ENCODE measurements at regions not wholly inside any gene's neighbourhood (a gene's known extent, or its start where the extent isn't known, plus 50 kb on each side); places are given as distances from the start of the nearest gene placed in this dataset.
"Not testable (repeated sequence)": the region's sequence is repeated elsewhere in the genome, so short reads cannot be mapped to it uniquely, and the experiment has no call there.

- DNase-seq, result no peak
Observed at GRCh38 chr7:27032839-27033238, 63.0 kb downstream of the HOXA1 start.

GRCh38 chr7:27031289-27032172 lies 64.3 kb downstream of the HOXA1 start:
- DNase-seq, result no peak

DNA sequence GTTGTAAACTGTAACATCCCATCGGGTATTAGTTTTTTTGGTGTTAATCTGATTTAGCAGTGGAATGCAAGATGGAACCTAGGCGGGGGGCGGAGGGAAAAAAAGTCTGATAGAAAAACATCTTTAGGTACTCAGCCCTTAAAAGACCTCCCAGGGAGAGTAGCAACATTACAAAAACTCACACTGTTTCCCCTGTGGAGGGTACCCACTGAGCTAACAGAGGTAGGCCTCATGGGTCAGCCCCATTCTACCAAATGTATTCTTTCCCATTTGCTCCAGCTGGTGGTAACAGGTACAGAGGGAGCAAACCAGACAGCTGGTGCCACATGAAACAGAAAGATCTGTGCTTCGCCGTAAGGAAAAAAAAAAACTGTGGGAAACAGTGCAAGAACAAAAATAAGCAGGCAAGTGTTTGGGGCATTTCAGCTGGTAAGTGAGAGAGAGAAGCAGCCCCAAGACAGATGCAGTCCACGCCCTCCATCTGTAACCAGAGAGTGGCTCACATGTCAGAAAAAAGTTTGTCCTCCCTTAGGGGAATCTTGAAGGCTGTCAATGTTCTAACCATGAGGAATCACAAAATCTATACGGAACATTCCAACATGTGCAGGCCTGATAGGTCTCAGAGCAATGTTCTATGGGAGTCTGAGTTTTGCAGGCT lies 65.3 kb downstream of the HOXA1 start:
- no peak for DNase-seq

DNA sequence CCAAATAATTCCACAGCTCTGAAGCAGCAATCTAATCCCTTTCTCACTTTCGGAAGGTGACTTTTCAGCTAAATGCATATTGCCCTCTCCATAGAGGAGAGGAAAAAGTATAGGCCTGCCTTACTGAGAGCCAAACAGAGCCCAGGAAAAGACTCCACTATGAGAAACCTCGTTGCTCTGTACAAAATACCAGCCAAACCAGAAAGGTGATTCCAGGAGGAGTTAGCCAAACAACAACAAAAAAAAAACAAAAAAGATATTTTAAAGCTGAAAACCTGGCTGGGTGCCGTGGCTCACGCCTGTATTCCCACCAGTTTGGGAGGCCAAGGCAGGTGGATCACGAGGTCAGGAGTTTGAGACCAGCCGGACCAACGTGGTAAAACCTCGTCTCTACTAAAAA lies 70.5 kb downstream of the HOXA1 start:
- DNase-seq, result no peak

DNA sequence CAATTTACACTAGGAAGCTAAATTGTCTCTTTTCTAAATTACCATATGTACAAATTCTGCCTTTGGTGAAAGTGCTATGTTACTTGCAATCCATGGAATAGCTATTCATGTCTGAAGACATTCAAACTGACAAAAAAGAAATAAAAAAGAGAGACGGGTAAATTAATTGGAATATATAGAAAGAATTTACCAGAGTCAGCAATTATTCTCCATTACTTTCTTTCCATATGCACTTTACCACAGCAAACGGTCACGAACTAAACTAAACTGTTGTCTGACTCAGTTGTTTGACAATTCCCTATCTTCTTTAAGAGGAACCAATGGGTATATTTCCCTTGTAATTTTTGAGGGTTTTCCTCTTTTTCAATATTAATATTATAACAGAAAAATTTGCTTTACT lies 85.7 kb downstream of the HOXA1 start:
- DNase-seq, result no peak

GRCh38 chr7:27000496-27000895 lies 95.3 kb downstream of the HOXA1 start:
- no peak for DNase-seq

DNA sequence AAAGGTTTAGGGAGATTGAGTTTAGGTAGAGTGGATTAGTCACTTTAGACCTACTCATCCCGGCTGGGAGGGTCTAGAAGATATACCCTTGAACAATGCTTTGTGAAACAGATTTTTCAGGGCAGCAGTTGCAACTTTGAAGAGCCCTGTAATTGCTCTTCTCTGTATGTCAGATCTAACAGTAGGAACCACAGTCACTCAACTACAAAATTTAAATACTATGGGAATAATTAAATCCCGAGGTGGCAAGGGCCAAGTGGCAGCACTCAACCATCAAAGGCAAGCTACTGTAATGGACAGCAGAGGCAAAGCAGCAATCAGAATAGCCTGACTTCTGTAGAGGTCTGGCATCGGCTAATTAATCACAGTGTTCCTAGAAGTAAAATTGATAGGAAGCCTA lies 97.5 kb downstream of the HOXA1 start:
- DNase-seq, result not testable (repeated sequence)

GRCh38 chr7:26995666-26996065 lies 100.1 kb downstream of the HOXA1 start:
- no peak for DNase-seq

DNA sequence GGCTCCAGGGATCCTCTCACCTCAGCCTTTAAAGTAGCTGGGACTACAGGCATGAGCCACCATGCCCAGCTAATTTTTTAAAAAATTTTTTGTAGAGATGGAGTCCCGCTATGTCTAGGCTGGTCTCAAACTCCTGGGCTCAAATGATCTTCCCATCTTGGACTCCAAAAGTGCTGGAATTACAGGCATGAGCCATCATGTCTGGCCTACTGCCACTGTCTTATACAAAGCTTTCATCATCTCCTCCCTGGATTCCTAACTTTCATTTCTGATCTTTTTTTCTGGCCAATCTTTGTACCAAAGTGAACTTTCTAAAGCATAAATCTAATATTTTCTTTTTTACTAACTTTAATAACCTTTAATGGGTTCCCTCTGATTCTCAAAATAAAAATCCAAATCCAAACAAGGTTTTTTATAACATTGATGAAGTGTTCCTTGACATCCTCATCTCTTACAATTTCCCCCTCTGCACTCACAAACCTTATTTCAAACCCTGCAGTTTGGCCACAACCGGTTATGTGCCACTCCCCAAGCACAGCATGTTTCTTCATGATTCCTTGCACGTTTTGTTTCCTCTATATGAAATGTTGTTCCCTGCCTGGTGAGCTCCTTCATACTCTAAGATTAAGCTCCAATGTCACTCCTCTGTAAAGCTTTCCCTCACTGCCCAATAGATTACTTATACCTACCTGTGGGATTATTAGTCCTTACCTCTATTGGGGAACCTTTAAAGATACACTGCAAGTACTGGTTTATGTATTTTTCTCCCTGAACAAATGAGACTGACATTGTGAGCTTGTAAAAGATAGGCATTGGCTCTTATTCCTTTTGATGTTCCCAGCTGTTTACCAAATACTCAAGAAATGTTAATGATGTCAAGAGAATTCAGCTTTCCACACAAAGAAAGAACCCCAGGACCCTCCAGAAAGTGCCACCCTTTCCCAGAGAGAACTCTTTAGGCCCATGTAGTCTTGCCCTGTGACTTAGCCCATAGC lies 101.7 kb downstream of the HOXA1 start:
- no peak for DNase-seq

GRCh38 chr7:26992670-26993069 lies 103.1 kb downstream of the HOXA1 start:
- DNase-seq, result no peak

- DNase-seq, result no peak
Observed at GRCh38 chr7:26991796-26992195, 104.0 kb downstream of the HOXA1 start.

DNA sequence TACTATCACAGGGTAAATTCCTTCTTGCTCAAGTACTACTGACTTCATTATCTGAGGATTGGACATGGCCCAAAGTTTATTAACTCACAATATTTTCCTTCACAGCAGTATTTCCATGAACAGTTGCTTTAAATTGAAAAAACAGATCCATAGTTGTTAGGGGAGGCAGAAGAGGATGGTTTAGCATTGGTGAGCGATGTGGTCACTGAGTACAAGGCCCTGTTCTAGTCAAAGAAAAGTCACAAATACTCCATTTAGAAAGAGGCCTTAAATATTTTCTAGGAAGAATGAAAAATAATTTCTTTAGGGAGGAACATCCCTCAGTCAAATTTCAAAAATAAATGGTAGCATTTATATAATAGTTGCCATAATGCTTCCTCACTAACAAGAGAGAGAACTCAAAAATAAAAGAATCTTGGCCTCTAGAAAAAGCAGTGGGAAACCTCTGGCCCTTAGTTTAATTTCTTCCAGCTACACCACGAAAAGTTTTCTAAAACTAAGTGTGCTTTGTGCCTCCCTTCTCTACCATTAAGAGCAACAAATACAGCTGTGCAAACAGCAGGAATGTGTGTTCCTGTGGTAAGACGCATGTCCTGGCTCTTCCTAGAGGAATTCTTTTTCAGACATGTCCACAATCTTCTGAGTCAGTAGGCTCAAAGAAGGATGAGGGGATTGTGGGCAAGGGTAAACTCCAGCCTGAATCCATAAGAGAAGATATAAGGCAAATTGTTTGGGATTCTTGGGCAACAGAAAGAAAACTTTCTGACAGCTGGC lies 105.7 kb downstream of the HOXA1 start:
- no peak for DNase-seq

GRCh38 chr7:26988836-26989374 lies 106.9 kb downstream of the HOXA1 start:
- DNase-seq, result no peak

DNA sequence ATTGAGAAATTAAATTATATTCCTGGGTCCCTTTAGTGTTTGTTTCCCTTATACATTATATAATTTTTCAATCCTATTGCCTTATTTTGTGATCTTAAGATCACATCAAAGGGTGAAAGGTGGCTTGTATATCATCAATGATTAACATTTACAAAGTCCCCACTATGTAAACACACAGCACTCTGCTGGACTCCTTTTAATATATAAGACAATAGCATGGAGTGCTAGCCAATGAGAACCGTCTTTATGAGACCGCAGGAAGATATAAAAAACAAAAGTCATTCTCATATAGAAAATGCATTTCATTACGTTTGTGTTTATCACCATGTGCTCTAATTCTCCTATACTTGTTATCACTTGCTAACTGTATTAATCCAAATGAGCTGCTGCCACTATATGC lies 108.5 kb downstream of the HOXA1 start:
- DNase-seq, result no peak

DNA sequence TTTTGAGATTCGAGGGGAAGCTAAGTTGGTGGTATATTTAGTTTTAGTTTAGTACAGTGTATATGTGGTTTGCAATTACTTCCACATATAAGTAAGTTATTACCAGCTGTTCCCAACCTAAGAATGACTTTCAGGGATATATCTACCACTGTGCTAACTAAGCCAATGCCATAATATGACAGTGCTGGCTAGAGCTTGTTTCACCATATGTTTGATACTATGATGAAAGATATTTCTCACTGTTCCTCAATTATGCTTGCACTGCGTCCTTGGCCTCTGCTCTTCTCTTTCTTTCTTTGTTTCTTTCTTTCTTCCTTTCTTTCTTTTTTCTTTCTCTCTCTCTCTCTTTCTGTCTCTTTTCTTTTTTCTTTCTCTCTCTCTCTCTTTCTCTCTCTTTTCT lies 113.8 kb upstream of the SKAP2 start:
- DNase-seq, result no peak

- DNase-seq, result no peak
Observed at GRCh38 chr7:26976840-26977239, 112.5 kb upstream of the SKAP2 start.

GRCh38 chr7:26971924-26972323 lies 107.5 kb upstream of the SKAP2 start:
- DNase-seq, result not testable (repeated sequence)

- no peak for DNase-seq
Observed at GRCh38 chr7:26965724-26966123, 101.3 kb upstream of the SKAP2 start.

DNA sequence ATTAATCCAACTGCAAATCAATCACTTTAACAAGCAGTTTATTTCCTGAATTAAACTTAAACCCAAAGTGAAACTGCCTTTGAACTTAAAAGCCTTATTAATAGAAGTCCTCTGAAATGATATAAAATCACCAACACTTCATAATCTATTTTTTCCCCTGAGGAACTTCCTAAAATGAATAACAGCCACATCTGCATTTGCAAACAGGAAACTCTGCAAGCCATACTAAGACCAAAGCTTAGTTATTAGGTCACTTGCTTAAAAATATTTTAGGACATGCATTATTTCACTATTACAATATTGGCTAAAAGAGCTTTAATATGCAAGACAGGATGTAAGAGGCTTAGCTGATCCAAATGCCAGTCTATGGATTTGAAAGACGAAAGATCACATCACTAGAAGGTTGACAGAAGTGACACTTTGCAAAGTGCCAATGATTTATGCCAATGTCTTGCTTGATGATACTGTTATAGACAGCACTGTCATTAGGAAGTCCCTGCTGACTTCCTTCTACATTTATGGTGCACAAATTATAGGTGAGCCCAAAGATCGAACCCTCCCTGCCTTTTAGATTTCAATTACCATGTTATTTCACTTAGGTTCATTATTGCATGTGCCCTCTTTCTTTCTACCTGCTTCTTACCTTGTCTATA lies 99.9 kb upstream of the SKAP2 start:
- no peak for DNase-seq

DNA sequence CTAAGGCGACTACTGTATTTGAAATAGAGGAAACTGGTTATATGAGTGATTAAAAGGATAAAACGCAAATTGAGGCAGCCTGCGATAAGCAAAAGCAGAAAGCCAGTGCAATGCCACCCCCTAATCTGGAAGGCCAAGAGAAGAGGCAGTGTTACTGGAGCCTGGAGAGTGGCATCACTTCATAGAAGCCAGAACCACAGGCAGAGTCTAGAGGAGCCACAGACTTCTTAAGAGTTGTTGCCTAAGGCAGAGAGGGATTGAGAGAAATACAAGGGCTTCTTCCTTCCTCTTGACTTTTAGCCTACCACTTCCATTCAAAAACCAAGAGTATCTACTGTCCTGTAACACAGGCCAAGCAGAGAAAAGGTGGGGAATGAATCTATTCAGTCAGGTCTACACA lies 94.9 kb upstream of the SKAP2 start:
- no peak for DNase-seq

GRCh38 chr7:26958834-26959233 lies 94.4 kb upstream of the SKAP2 start:
- peak in 1 of 2 experiments; percentile 34 for DNase-seq

- no peak for DNase-seq
Observed at GRCh38 chr7:26955516-26955915, 91.1 kb upstream of the SKAP2 start.

Data from SW 1271 (cell line).